ENCODE measurements at regions not wholly inside any gene's neighbourhood (a gene's known extent, or its start where the extent isn't known, plus 50 kb on each side); places are given as distances from the start of the nearest gene placed in this dataset.

DNA sequence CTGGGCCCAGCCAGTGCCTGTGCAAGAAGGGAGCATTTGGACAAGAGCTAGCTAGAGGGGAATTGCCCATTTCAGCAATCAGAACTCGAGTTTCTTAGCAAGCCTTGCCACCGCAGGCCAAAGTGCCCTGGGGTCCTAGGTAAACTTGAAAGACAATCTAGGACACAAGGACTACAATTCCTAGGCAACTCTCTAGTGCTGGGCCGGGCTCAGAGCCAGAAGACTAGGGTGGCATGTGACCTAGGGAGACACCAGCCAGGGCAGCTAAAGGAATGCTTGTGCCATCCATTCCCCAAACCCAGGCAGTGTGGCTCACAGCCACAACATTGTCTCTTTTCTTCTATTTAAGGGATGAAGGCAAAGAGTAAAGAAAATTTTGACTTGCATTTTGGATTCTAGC lies 205.0 kb downstream of the BMP4 start:
- DNase-seq (ENCODE audit: insufficient read length, low spot score), result no peak
- TF ChIP-seq, protein P1, sequence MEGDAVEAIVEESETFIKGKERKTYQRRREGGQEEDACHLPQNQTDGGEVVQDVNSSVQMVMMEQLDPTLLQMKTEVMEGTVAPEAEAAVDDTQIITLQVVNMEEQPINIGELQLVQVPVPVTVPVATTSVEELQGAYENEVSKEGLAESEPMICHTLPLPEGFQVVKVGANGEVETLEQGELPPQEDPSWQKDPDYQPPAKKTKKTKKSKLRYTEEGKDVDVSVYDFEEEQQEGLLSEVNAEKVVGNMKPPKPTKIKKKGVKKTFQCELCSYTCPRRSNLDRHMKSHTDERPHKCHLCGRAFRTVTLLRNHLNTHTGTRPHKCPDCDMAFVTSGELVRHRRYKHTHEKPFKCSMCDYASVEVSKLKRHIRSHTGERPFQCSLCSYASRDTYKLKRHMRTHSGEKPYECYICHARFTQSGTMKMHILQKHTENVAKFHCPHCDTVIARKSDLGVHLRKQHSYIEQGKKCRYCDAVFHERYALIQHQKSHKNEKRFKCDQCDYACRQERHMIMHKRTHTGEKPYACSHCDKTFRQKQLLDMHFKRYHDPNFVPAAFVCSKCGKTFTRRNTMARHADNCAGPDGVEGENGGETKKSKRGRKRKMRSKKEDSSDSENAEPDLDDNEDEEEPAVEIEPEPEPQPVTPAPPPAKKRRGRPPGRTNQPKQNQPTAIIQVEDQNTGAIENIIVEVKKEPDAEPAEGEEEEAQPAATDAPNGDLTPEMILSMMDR (IDR thresholded peaks at IDR 0.05; ENCODE audit: insufficient read depth, missing control alignments), result no peak
- FAIRE-seq, result no peak

DNA sequence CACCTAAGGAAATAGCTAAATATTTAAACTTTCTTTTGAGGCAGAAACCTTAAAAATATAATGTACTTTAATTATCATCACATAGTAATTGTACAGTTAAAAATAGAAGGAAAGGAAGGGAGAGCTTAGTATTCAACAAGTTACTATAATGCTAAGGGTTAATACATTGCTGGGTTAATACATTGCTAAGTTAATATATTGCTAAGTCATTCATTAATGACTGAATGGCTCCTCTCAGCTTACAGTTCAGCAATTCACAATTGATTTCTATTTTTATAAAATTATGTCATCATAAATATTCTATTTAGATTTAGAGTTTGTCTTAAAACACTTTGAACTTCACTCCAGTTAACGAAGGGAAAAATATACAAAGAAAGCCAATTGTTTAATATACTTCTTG lies 207.9 kb downstream of the BMP4 start:
- TF ChIP-seq, protein P1 (IDR thresholded peaks at IDR 0.05; ENCODE audit: insufficient read depth, missing control alignments), result no peak
- no peak for DNase-seq (ENCODE audit: insufficient read length, low spot score)
- no peak for FAIRE-seq

DNA sequence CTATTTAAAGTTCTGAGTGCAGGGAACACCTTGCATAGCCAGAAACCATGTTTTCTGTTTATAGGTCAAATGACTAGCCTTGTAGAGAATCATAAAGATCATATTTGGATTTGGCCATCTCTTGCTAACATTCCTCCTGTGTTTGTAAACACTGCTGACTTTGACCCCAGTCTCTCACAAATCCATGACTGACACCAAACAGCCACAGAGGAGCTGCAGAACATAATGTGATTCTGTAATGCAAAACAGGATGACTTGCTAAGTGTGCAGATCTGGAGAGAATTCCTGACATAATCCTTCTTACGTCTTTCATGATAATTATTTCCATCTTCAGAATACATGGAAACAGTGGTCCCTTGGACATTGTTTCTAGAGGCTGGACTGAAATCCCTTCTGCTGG lies 211.8 kb downstream of the BMP4 start:
- DNase-seq (ENCODE audit: insufficient read length, low spot score) (no peak), FAIRE-seq (no peak)
- TF ChIP-seq, protein P1 (IDR thresholded peaks at IDR 0.05; ENCODE audit: insufficient read depth, missing control alignments), result no peak

DNA sequence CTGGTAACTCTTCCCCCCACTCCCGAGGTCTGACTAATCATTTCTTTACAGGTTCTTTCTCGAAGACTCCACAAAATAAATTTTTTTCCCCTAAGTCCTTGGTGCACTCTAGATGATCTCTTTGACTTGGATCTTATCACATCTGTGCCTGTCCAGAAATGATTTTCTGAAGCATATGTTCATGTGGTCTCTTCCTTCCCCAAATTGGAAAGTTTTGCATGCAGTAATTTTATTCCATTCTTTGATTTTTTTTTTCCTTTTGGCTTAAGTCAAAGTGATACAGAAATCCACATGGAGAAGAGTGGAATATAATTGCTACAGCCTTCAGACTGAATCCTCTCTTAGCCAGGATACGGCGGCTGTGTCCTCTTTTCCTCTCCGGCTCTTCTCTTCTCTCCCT lies 213.3 kb downstream of the BMP4 start:
- FAIRE-seq, result no peak

DNA sequence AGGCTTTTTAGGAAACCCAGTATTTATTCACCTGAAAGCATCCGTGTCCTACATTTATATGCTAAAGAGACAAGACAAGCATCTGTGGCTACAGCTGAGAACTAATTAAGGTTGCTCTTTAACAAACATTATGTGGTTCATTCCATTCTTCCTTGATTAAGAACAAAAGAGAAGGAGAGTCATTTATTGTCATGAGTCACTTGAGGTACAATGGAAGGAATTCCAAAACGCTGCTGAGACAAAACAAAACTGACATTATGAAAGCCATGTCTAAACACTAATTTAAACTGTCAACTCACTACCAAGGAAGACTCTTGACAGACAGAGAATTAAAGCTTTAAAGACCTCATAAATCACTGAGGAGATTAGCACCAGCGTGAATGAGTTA lies 214.4 kb downstream of the BMP4 start:
- no peak for DNase-seq (ENCODE audit: insufficient read length, low spot score)
- peak; percentile 55 for FAIRE-seq
- TF ChIP-seq, protein P1 (IDR thresholded peaks at IDR 0.05; ENCODE audit: insufficient read depth, missing control alignments), result no peak

More for the DNA sequence above, 213.3 kb downstream of the BMP4 start:
- no peak for DNase-seq (ENCODE audit: insufficient read length, low spot score)
- TF ChIP-seq, protein P1 (IDR thresholded peaks at IDR 0.05; ENCODE audit: insufficient read depth, missing control alignments), result no peak

DNA sequence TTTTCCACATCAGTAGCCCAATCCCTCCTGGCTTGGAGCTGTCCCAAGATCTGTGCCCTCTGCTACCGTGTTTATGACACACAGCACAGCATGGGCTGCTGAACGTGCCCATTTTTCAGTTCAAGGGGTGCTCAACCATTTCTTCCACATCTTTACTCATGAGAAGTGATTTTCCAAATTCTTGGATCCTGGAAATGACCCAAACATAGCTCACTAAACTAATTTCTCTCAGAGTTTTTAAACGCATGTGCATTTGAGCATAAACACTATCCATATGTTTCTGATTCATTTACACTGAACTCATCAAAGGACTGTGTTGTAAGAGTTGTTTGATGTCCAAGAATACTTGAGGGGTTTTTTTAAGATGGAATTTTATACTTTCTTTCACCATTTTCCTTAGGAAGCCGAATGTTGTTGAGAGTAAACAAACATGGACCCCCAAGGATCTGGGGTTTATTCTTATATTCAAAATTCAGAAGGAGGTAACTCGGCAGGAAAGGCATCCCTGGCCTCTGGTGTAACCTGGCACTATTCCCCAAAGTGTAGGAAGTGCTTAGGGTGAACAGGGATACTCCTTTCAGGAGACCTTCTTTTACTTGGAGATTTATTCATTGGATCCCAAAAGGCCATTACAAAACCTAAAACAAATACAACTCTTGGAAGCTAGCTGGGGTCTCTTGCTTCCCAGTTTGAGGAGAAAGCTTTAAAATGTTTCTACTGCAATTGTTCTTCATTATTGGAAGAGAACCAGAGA lies 215.0 kb downstream of the BMP4 start:
- FAIRE-seq (no peak), DNase-seq (ENCODE audit: insufficient read length, low spot score) (no peak)
- TF ChIP-seq, protein P1 (IDR thresholded peaks at IDR 0.05; ENCODE audit: insufficient read depth, missing control alignments), result no peak

DNA sequence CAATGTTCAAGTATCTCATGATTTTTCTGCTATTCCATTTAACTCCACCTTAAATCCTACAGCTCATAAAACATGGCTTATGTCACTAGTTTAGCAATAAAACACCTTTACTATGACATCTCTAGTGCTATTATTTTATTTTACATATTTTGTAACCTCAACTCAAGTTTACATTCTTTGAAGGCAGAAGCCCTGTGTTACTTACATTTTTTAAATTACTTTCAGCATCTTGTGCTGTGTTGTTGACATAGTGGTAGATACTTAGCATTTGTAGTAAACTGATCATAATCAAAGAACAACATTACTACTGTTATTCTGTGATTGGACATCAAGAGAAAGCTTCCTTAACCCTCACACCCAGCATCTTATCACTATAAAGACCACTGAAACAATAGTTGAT lies 216.1 kb downstream of the BMP4 start:
- FAIRE-seq, result no peak
- DNase-seq (ENCODE audit: insufficient read length, low spot score), result no peak
- TF ChIP-seq, protein P1 (IDR thresholded peaks at IDR 0.05; ENCODE audit: insufficient read depth, missing control alignments), result no peak

Data from D721Med (cell line).